ENCODE measurements at regions not wholly inside any gene's neighbourhood (a gene's known extent, or its start where the extent isn't known, plus 50 kb on each side); places are given as distances from the start of the nearest gene placed in this dataset.

DNA sequence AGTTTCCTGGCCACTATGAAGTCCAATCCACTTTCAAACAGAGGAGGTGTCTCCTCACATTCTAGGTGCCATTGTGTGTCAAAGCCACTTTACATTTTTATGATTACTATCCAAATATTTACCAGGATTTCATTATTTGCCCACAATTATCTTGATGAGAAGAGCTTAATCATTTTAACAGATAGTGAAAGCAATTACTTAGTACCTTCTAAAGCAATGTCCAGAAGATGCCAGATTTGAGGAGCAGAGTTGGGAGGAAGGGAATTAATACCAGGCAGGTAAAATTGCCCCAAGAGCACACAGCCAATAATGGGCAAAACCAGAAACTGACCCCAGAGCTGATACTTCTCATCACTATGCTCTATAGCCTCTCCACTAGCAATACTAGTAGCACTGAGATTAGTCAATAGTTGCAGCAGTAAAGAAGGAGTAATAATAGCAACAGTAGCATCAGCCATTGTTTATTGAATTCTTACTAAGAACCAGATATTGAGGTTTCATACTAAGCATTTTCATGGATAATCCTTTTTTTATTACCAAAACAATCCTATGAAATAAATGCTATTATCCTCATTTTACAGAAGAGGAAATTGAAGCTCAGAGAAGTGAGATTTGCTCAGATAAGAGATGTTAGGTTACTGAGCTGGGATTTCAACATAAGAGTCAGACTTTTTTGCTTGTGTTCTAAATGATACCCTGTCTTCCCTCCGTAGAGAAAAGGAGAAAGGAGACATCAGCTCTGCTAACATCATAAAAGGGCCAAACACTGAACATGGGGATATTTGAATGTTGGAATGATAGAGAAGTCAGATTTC, 509.3 kb upstream of the CFAP20DC start:
- H3K27me3 ChIP-seq (replicated peaks; ENCODE audit: insufficient read depth, low read depth, low read length, poor library complexity) = no peaks in the 10 kb centered on the region
- POLR2A ChIA-PET (ENCODE audit: low non-redundant PET) = no interaction called here
- no TSS peak for BruUV-seq (replicated peaks)
- CTCF ChIA-PET = no interaction called here
- TF ChIP-seq EZH2 (IDR thresholded peaks at IDR 0.05; ENCODE audit: borderline replicate concordance, low read depth, low read length, poor library complexity, severe bottlenecking) = no peak
- no peak for TF ChIP-seq CTCF (conservative IDR thresholded peaks at IDR 0.05; ENCODE audit: low read depth, low read length)
- no peak for DNase-seq (ENCODE audit: low spot score)
- no peaks in the 10 kb centered on the region for H3K36me3 ChIP-seq (ENCODE audit: insufficient read depth, low read length, poor library complexity, severe bottlenecking)
- H3K27ac ChIP-seq (ENCODE audit: low read depth, low read length, poor library complexity, severe bottlenecking) = no peak overlapping the region
- H3K4me1 ChIP-seq (ENCODE audit: insufficient read depth, low read length, poor library complexity, severe bottlenecking) = no peaks in the 10 kb centered on the region
- no peaks in the 10 kb centered on the region for H3K9me3 ChIP-seq (ENCODE audit: low read depth, low read length, poor library complexity, severe bottlenecking)
- intact Hi-C loops (cut with micrococcal nuclease; ENCODE audit: unreplicated experiment) = no loop called here
- H3K4me3 ChIP-seq (ENCODE audit: low read depth, low read length, poor library complexity, severe bottlenecking) = no peak overlapping the region

GRCh38 chr3:59555593-59556315, 505.9 kb upstream of the CFAP20DC start:
- Histone ChIP-seq H3K4me1 (ENCODE audit: insufficient read depth, low read length, poor library complexity, severe bottlenecking) (no peaks in the 10 kb centered on the region), H3K9me3 (ENCODE audit: low read depth, low read length, poor library complexity, severe bottlenecking) (no peaks in the 10 kb centered on the region), H3K27ac (ENCODE audit: low read depth, low read length, poor library complexity, severe bottlenecking) (no peak overlapping the region), H3K36me3 (ENCODE audit: insufficient read depth, low read length, poor library complexity, severe bottlenecking) (no peaks in the 10 kb centered on the region), H3K4me3 (ENCODE audit: low read depth, low read length, poor library complexity, severe bottlenecking) (no peak overlapping the region), H3K27me3 (replicated peaks; ENCODE audit: insufficient read depth, low read depth, low read length, poor library complexity) (no peaks in the 10 kb centered on the region)
- ChIA-PET POLR2A (ENCODE audit: low non-redundant PET) (no interaction called here), CTCF (no interaction called here)
- DNase-seq (ENCODE audit: low spot score) = no peak
- BruUV-seq (replicated peaks) = no TSS peak
- TF ChIP-seq CTCF (conservative IDR thresholded peaks at IDR 0.05; ENCODE audit: low read depth, low read length) = no peak
- intact Hi-C loops (cut with micrococcal nuclease; ENCODE audit: unreplicated experiment) = no loop called here

DNA sequence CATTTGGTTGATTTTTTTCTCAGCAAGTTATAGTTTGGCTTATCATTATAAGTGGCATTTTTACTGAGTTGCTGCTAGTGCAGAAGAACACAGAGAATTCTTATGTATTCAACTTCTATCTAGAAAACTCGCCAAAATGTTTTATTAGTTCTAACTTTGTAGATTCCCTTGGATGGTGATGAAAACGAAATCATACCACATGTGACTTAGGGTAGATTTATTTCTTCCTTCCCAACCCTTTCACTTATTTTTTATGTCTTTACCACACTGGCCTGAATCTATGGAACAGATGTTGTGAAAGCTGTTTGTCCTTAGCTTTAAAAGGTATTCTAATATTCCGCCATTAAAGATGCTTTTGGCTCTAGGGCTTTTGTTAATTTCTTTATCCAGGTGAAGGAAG, 503.3 kb upstream of the CFAP20DC start:
- BruUV-seq (replicated peaks) = no TSS peak
- Histone ChIP-seq H3K4me3 (ENCODE audit: low read depth, low read length, poor library complexity, severe bottlenecking) (no peak overlapping the region), H3K9me3 (ENCODE audit: low read depth, low read length, poor library complexity, severe bottlenecking) (no peaks in the 10 kb centered on the region), H3K4me1 (ENCODE audit: insufficient read depth, low read length, poor library complexity, severe bottlenecking) (no peaks in the 10 kb centered on the region), H3K36me3 (ENCODE audit: insufficient read depth, low read length, poor library complexity, severe bottlenecking) (no peaks in the 10 kb centered on the region), H3K27ac (ENCODE audit: low read depth, low read length, poor library complexity, severe bottlenecking) (no peak overlapping the region), H3K27me3 (replicated peaks; ENCODE audit: insufficient read depth, low read depth, low read length, poor library complexity) (no peaks in the 10 kb centered on the region)
- intact Hi-C loops (cut with micrococcal nuclease; ENCODE audit: unreplicated experiment) = no loop called here
- ChIA-PET CTCF (no interaction called here), POLR2A (ENCODE audit: low non-redundant PET) (no interaction called here)
- DNase-seq (ENCODE audit: low spot score) = no peak
- TF ChIP-seq CTCF (conservative IDR thresholded peaks at IDR 0.05; ENCODE audit: low read depth, low read length) = no peak
- no peak for TF ChIP-seq EZH2 (IDR thresholded peaks at IDR 0.05; ENCODE audit: borderline replicate concordance, low read depth, low read length, poor library complexity, severe bottlenecking)
